ENCODE measurements at regions not wholly inside any gene's neighbourhood (a gene's known extent, or its start where the extent isn't known, plus 50 kb on each side); places are given as distances from the start of the nearest gene placed in this dataset.

GRCh38 chr17:13102477-13102876, 84.7 kb upstream of the ELAC2 start:
- TF ChIP-seq GATA2 (IDR thresholded peaks at IDR 0.05; ENCODE audit: low read depth, low read length) = no peak
- TF ChIP-seq GATA3 (IDR thresholded peaks at IDR 0.05; ENCODE audit: low read depth, low read length) = no peak
